K562 (cell line): ENCODE measurements at regions not wholly inside any gene's neighbourhood (a gene's known extent, or its start where the extent isn't known, plus 50 kb on each side); places are given as distances from the start of the nearest gene placed in this dataset.
A peak's percentile ranks its signal among the peaks of the same experiment; 100 is the strongest.

ENCODE experiments used
- ARID1B ChIP-seq: fragments of 450-650 bp; IDR thresholded peaks from 2 replicates; pipeline ENCODE4 v1.6.1; 2016; ENCODE audit warnings: antibody characterized with exemption, mild to moderate bottlenecking, inconsistent platforms
- ARID2 ChIP-seq: fragments of 450-650 bp; IDR thresholded peaks from 2 replicates; pipeline ENCODE4 v1.6.1; 2017; ENCODE audit warnings: antibody characterized with exemption, mild to moderate bottlenecking
- EHMT2 ChIP-seq: fragments of 450-650 bp; IDR thresholded peaks from 2 replicates; pipeline ENCODE4 v1.6.1; 2018; ENCODE audit warnings: antibody characterized with exemption
- ELF1 ChIP-seq: fragments of 200-800 bp; sonication (Bioruptor generic); IDR thresholded peaks from 2 replicates; pipeline ENCODE4 v1.6.1; 2016; ENCODE audit warnings: missing genetic modification characterization, missing compliant biosample characterization
- FOXP1 ChIP-seq: sonication (generic); formaldehyde crosslinking; IDR thresholded peaks from 2 replicates; pipeline ENCODE4 v1.8.0; 2022; ENCODE audit warnings: mild to moderate bottlenecking, missing genetic modification reagents
- KHSRP ChIP-seq: fragments of 450-650 bp; IDR thresholded peaks from 2 replicates; pipeline ENCODE4 v1.6.1; 2017
- MTA1 ChIP-seq: fragments of 450-650 bp; IDR thresholded peaks from 2 replicates; pipeline ENCODE4 v1.6.1; 2017; ENCODE audit warnings: borderline replicate concordance
- NUFIP1 ChIP-seq: fragments of 450-650 bp; IDR thresholded peaks from 2 replicates; pipeline ENCODE4 v1.6.1; 2018; ENCODE audit not compliant: partially characterized antibody
- SMAD4 ChIP-seq: fragments of 250-450 bp; sonication (Bioruptor Pico); conservative IDR thresholded peaks from 2 replicates; pipeline ENCODE4 v1.8.0; 2021; ENCODE audit warnings: inconsistent platforms, mild to moderate bottlenecking, moderate library complexity
- ZC3H4 ChIP-seq: sonication (generic); formaldehyde crosslinking; IDR thresholded peaks from 2 replicates; pipeline ENCODE4 v1.9.0; 2021; ENCODE audit warnings: missing genetic modification reagents, borderline replicate concordance
- ZNF175 ChIP-seq: fragments of 200-800 bp; sonication (Bioruptor generic); IDR thresholded peaks from 2 replicates; pipeline ENCODE4 v1.6.1; 2016; ENCODE audit warnings: low read depth, mild to moderate bottlenecking, missing genetic modification characterization, missing compliant biosample characterization
- TF ChIP-seq, protein P1 (sequence below): sonication (generic); formaldehyde crosslinking; IDR thresholded peaks from 2 replicates; pipeline ENCODE4 v1.8.0; 2022; ENCODE audit warnings: missing genetic modification reagents, mild to moderate bottlenecking, borderline replicate concordance
- TF ChIP-seq, protein P2 (sequence below), 2 experiments: fragments of 450-650 bp; IDR thresholded peaks; 2 replicates each; pipeline ENCODE4 v1.6.1; 2016; ENCODE audit warnings: mild to moderate bottlenecking in 2 of 2, borderline replicate concordance in 1 of 2, low read depth in 1 of 2, moderate library complexity in 1 of 2
- TF ChIP-seq, protein P3 (sequence below): sonication (generic); formaldehyde crosslinking; IDR thresholded peaks from 2 replicates; pipeline ENCODE4 v1.8.0; 2023; ENCODE audit warnings: mild to moderate bottlenecking, missing genetic modification reagents

DNA sequence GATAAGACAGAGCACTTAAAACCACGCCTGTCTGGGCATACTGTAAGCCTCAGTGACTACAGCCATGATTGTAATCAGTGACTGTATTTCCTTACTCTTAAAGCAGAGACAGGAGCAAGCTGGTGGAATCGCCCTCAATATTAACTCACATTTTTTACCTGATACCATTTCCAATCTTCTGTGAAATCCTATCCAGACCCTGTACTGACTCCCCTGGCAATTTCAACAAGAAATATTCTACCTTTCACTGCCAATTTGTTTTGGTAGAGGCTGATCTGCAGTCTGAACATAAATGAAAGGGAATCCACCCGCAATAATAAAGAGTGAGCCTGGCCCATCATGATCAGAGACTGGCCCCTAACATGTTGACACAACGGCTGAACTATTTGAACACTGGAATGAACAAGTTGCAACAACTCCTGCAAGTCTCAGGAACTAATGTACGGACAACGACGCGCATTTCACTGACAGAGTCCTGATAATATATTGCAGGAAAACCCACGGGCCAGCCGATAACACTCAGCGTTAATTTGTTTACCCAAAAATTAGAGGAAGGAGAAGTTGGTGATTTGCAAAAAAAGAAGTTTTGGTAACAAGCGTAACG lies 195.5 kb upstream of the BTG1 start (continued):
- TF ChIP-seq, protein P1, sequence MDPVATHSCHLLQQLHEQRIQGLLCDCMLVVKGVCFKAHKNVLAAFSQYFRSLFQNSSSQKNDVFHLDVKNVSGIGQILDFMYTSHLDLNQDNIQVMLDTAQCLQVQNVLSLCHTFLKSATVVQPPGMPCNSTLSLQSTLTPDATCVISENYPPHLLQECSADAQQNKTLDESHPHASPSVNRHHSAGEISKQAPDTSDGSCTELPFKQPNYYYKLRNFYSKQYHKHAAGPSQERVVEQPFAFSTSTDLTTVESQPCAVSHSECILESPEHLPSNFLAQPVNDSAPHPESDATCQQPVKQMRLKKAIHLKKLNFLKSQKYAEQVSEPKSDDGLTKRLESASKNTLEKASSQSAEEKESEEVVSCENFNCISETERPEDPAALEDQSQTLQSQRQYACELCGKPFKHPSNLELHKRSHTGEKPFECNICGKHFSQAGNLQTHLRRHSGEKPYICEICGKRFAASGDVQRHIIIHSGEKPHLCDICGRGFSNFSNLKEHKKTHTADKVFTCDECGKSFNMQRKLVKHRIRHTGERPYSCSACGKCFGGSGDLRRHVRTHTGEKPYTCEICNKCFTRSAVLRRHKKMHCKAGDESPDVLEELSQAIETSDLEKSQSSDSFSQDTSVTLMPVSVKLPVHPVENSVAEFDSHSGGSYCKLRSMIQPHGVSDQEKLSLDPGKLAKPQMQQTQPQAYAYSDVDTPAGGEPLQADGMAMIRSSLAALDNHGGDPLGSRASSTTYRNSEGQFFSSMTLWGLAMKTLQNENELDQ: no peak
- no peak for TF ChIP-seq NUFIP1
- TF ChIP-seq SMAD4: 0 out of 2 replicates have a peak, but pooled peaks have one; percentile 56
- TF ChIP-seq, protein P2, sequence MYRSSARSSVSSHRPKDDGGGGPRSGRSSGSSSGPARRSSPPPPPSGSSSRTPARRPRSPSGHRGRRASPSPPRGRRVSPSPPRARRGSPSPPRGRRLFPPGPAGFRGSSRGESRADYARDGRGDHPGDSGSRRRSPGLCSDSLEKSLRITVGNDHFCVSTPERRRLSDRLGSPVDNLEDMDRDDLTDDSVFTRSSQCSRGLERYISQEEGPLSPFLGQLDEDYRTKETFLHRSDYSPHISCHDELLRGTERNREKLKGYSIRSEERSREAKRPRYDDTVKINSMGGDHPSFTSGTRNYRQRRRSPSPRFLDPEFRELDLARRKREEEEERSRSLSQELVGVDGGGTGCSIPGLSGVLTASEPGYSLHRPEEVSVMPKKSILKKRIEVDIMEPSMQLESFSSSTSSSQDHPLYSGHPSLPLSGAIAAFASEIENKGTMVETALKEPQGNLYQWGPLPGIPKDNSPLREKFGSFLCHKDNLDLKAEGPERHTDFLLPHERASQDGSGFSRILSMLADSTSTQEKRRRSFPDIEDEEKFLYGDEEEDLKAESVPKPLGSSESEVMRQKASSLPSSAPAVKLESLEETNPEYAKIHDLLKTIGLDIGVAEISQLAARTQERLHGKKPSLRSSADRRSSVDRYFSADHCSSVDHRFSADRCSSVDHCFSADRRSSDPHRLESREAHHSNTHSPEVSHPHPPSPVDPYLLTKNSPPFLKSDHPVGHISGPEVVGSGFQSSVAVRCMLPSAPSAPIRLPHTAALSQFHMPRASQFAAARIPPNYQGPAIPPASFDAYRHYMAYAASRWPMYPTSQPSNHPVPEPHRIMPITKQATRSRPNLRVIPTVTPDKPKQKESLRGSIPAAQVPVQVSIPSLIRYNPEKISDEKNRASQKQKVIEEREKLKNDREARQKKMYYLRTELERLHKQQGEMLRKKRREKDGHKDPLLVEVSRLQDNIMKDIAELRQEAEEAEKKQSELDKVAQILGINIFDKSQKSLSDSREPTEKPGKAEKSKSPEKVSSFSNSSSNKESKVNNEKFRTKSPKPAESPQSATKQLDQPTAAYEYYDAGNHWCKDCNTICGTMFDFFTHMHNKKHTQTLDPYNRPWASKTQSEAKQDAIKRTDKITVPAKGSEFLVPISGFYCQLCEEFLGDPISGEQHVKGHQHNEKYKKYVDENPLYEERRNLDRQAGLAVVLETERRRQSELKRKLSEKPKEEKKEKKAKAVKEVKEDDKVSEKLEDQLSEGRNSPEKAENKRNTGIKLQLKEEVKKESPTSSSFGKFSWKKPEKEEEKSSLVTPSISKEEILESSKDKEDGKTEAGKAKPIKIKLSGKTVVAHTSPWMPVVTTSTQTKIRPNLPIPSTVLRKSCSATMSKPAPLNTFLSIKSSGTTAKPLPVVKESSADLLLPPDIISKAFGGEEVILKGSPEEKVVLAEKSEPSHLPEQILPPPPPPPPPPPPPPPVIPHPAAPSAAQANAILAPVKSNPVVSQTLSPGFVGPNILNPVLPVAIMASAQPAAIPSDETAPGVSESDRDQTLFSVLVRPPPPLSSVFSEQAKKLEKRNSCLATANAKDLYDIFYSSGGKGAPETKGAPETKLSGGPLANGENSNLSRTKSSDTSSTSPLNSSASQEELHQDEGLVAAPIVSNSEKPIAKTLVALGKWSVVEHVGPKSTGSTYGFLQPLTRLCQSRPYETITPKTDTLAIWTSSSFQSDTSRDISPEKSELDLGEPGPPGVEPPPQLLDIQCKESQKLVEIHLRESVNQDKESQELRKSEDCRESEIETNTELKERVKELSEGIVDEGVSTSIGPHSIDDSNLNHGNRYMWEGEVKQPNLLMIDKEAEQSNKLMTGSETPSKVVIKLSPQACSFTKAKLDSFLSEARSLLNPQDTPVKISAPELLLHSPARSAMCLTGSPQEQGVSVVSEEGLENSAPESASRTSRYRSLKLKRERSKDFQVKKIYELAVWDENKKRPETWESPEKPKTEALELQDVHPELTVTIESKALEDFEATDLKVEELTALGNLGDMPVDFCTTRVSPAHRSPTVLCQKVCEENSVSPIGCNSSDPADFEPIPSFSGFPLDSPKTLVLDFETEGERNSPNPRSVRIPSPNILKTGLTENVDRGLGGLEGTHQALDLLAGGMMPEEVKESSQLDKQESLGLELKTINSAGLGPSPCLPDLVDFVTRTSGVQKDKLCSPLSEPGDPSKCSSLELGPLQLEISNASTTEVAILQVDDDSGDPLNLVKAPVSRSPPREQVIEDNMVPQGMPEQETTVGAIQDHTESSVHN (IDR thresholded peaks at IDR 0.05; ENCODE audit: borderline replicate concordance in 1 of 2, low read depth in 1 of 2): no peak
- no peak for TF ChIP-seq KHSRP
- TF ChIP-seq, protein P3, sequence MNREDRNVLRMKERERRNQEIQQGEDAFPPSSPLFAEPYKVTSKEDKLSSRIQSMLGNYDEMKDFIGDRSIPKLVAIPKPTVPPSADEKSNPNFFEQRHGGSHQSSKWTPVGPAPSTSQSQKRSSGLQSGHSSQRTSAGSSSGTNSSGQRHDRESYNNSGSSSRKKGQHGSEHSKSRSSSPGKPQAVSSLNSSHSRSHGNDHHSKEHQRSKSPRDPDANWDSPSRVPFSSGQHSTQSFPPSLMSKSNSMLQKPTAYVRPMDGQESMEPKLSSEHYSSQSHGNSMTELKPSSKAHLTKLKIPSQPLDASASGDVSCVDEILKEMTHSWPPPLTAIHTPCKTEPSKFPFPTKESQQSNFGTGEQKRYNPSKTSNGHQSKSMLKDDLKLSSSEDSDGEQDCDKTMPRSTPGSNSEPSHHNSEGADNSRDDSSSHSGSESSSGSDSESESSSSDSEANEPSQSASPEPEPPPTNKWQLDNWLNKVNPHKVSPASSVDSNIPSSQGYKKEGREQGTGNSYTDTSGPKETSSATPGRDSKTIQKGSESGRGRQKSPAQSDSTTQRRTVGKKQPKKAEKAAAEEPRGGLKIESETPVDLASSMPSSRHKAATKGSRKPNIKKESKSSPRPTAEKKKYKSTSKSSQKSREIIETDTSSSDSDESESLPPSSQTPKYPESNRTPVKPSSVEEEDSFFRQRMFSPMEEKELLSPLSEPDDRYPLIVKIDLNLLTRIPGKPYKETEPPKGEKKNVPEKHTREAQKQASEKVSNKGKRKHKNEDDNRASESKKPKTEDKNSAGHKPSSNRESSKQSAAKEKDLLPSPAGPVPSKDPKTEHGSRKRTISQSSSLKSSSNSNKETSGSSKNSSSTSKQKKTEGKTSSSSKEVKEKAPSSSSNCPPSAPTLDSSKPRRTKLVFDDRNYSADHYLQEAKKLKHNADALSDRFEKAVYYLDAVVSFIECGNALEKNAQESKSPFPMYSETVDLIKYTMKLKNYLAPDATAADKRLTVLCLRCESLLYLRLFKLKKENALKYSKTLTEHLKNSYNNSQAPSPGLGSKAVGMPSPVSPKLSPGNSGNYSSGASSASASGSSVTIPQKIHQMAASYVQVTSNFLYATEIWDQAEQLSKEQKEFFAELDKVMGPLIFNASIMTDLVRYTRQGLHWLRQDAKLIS (CRISPR knock-in tag): no peak
- TF ChIP-seq EHMT2: peak; percentile 11; the same call in 1 of the 2 replicates
- 0 out of 2 replicates have a peak, but pooled peaks have one; percentile 20 for TF ChIP-seq MTA1
- TF ChIP-seq FOXP1: no peak
- no peak for TF ChIP-seq ELF1 (tag)
- TF ChIP-seq ZNF175 (CRISPR knock-in tag): no peak
- TF ChIP-seq ZC3H4 (CRISPR knock-in tag): no peak
- no peak for TF ChIP-seq ARID2
- TF ChIP-seq ARID1B: peak; percentile 72
